IMR-90 (cell line): ENCODE measurements at regions not wholly inside any gene's neighbourhood (a gene's known extent, or its start where the extent isn't known, plus 50 kb on each side); places are given as distances from the start of the nearest gene placed in this dataset.

Source experiments
- ATAC-seq: fragments of 200-7000 bp; cut with Tn5 transposase; 2 replicates; pipeline ENCODE4 v1.9.1; 2020; ENCODE audit warnings: low read depth, mild to moderate bottlenecking, moderate library complexity
- BruUV-seq: library from RNA; stranded (reverse); fragments of 400-500 nt; replicated peaks from 2 replicates; lab custom pipeline; 2021; lab: Mats Ljungman, UMichigan
- CTCF ChIA-PET: fragments of 300-600 bp; formaldehyde crosslinking; extraction: SDS; loops from one replicate; lab custom pipeline; 2021; ENCODE audit warnings: antibody characterized with exemption; lab: Yijun Ruan, JAX
- POLR2A ChIA-PET: fragments of 300-600 bp; sonication (Branson Sonifier 250); formaldehyde crosslinking; loops from one replicate; lab custom pipeline; 2022; ENCODE audit warnings: antibody characterized with exemption; ENCODE audit not compliant: unreplicated experiment; lab: Charles Lee
- DNase-seq: peaks from one replicate; pipeline ENCODE4 v3.0.0; 2013
- H2AFZ ChIP-seq: replicated peaks from 2 replicates; pipeline ENCODE3; 2013; ENCODE audit warnings: low read length, mild to moderate bottlenecking; ENCODE audit not compliant: poor library complexity
- H2AK5ac ChIP-seq: 2 replicates; pipeline ENCODE4 v1.6.1; 2013; ENCODE audit warnings: low read depth, low read length, inconsistent platforms
- H2AK9ac ChIP-seq: replicated peaks from 2 replicates; pipeline ENCODE3; 2013; ENCODE audit warnings: mild to moderate bottlenecking, low read depth, low read length, moderate library complexity; ENCODE audit not compliant: poor library complexity
- H2BK120ac ChIP-seq: 2 replicates; pipeline ENCODE4 v1.6.1; 2013; ENCODE audit warnings: low read depth, low read length, inconsistent platforms
- H2BK15ac ChIP-seq: 3 replicates; pipeline ENCODE4 v1.6.1; 2013; ENCODE audit warnings: low read depth, low read length, inconsistent platforms
- H2BK20ac ChIP-seq: 2 replicates; pipeline ENCODE4 v1.6.1; 2013; ENCODE audit warnings: low read depth, mild to moderate bottlenecking, inconsistent platforms, low read length, moderate library complexity
- H2BK5ac ChIP-seq: 2 replicates; pipeline ENCODE4 v1.6.1; 2013; ENCODE audit warnings: mild to moderate bottlenecking, low read depth, low read length, inconsistent platforms; ENCODE audit not compliant: poor library complexity, severe bottlenecking
- H3K14ac ChIP-seq: replicated peaks from 2 replicates; pipeline ENCODE4 v1.6.1; 2013; ENCODE audit warnings: low read depth, low read length, inconsistent platforms
- H3K18ac ChIP-seq: 2 replicates; pipeline ENCODE4 v1.6.1; 2013; ENCODE audit warnings: low read depth, low read length, control low read depth
- H3K23ac ChIP-seq: 2 replicates; pipeline ENCODE4 v1.6.1; 2013; ENCODE audit warnings: low read depth, low read length, inconsistent platforms
- H3K27ac ChIP-seq: 2 replicates; pipeline ENCODE4 v1.5.1; 2013; ENCODE audit warnings: mild to moderate bottlenecking, control low read depth, low read length; ENCODE audit not compliant: insufficient read depth
- H3K27me3 ChIP-seq: 2 replicates; pipeline ENCODE4 v1.6.1; 2013; ENCODE audit warnings: low read length; ENCODE audit not compliant: control insufficient read depth, insufficient read depth
- H3K36me3 ChIP-seq: 2 replicates; pipeline ENCODE4 v1.6.1; 2013; ENCODE audit warnings: low read length, mixed read lengths; ENCODE audit not compliant: control insufficient read depth, insufficient read depth
- H3K4ac ChIP-seq: 2 replicates; pipeline ENCODE4 v1.6.1; 2013; ENCODE audit warnings: low read depth, low read length, inconsistent platforms
- H3K4me1 ChIP-seq: 2 replicates; pipeline ENCODE4 v1.6.1; 2013; ENCODE audit warnings: low read length, mixed read lengths; ENCODE audit not compliant: control insufficient read depth, insufficient read depth
- H3K4me2 ChIP-seq: 2 replicates; pipeline ENCODE4 v1.6.1; 2013; ENCODE audit warnings: low read depth, mild to moderate bottlenecking, control low read depth, low read length, moderate library complexity
- H3K4me3 ChIP-seq: 2 replicates; pipeline ENCODE4 v1.5.1; 2013; ENCODE audit warnings: low read depth, mild to moderate bottlenecking, control low read depth, low read length, moderate library complexity; ENCODE audit not compliant: insufficient read depth
- H3K56ac ChIP-seq: 2 replicates; pipeline ENCODE4 v1.6.1; 2013; ENCODE audit warnings: low read length, inconsistent platforms; ENCODE audit not compliant: insufficient read depth; ENCODE audit errors: extremely low read depth
- H3K79me1 ChIP-seq, 2 experiments: 2 replicates each; pipeline ENCODE4 v1.6.1; 2013; ENCODE audit warnings: low read length in 2 of 2, inconsistent platforms in 1 of 2, low read depth in 1 of 2
- H3K9ac ChIP-seq: 2 replicates; pipeline ENCODE4 v1.6.1; 2013; ENCODE audit warnings: low read depth, low read length, control low read depth
- H3K9me1 ChIP-seq: 2 replicates; pipeline ENCODE4 v1.6.1; 2013; ENCODE audit warnings: low read length, inconsistent platforms; ENCODE audit not compliant: insufficient read depth
- H3K9me3 ChIP-seq: 2 replicates; pipeline ENCODE4 v1.6.1; 2013; ENCODE audit warnings: low read length; ENCODE audit not compliant: control insufficient read depth, insufficient read depth
- H4K20me1 ChIP-seq: 2 replicates; pipeline ENCODE4 v1.6.1; 2013; ENCODE audit warnings: low read length, inconsistent platforms; ENCODE audit not compliant: insufficient read depth
- H4K5ac ChIP-seq: 2 replicates; pipeline ENCODE4 v1.6.1; 2013; ENCODE audit warnings: mild to moderate bottlenecking, low read depth, low read length, control low read depth
- H4K8ac ChIP-seq, 2 experiments: 2 replicates each; pipeline ENCODE4 v1.6.1; 2013; ENCODE audit warnings: low read depth in 2 of 2, low read length in 2 of 2, control low read depth in 1 of 2, inconsistent platforms in 1 of 2
- H4K91ac ChIP-seq: 2 replicates; pipeline ENCODE4 v1.6.1; 2013; ENCODE audit warnings: low read depth, low read length, inconsistent platforms; ENCODE audit not compliant: insufficient read depth
- FOS ChIP-seq: fragments of 150-350 bp; IDR thresholded peaks from 2 replicates; pipeline ENCODE4 v1.6.1; 2016; ENCODE audit warnings: low read depth, low read length
- RFX5 ChIP-seq: IDR thresholded peaks from 2 replicates; pipeline ENCODE4 v1.8.0; 2012; ENCODE audit warnings: low read depth, mild to moderate bottlenecking, low read length, moderate library complexity
- SMC3 ChIP-seq: fragments of 150-350 bp; IDR thresholded peaks from 2 replicates; pipeline ENCODE4 v1.6.1; 2016; ENCODE audit warnings: low read depth, mild to moderate bottlenecking, antibody characterized with exemption, low read length, moderate library complexity
- WGBS, 2 experiments: methylation state at CpG; one replicate each; pipeline versions ENCODE4 v1.1.5 to v1.1.7; 2013; ENCODE audit warnings: missing lambda C conversion rate in 2 of 2; ENCODE audit not compliant: insufficient read length in 1 of 2; ENCODE audit errors: extremely low coverage in 2 of 2; 5-methylcytosine and 5-hydroxymethylcytosine counted together
- dilution Hi-C: fragments of 300-500 bp; cut with HindIII; formaldehyde crosslinking; loops from one replicate; pipeline ENCODE4 v1.14.3; 2018; ENCODE audit warnings: low sequenced_read_pairs; ENCODE audit not compliant: unreplicated experiment
- in situ Hi-C: fragments of 300-500 bp; cut with MboI; formaldehyde crosslinking; loops from 3 replicates; pipeline ENCODE4 v1.14.3; 2019; ENCODE audit warnings: low sequenced_read_pairs, inconsistent platforms, mixed read lengths
- intact Hi-C: fragments of 100-400 bp; cut with micrococcal nuclease; formaldehyde crosslinking; loops from 2 replicates; pipeline ENCODE4 v1.10.0; 2022

DNA sequence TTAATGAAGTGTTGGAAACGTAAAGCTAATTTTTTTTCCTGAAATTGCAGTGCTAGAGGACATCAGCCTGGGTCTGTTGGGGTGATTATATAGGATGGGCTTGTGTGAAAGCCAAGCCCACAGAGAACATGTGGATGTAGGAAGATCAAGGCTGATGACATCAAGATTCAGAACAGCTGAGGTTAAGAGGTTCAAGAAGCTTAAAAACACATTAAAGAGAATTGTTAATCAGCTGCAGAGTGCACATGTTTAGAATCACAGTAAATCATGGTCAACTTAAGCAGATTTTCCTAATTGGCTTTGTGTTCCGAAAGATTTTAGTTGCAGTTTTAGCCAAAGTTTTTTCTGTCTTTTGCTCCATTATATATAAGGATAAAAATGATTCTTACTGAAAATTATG is 87.9 kb upstream of the PRICKLE1 start:
- dilution Hi-C loops = no loop called here
- Histone ChIP-seq H2BK5ac (no peak overlapping the region), H4K91ac (no peak overlapping the region), H3K4ac (no peak overlapping the region), H3K4me3 (no peak overlapping the region), H3K27me3 (no peaks in the 10 kb centered on the region; the same call in 1 of the 2 replicates), H3K36me3 (no peaks in the 10 kb centered on the region), H2BK120ac (no peak overlapping the region), H3K79me1 (no peaks in the 10 kb centered on the region), H4K8ac (no peak overlapping the region), H3K56ac (no peak overlapping the region), H2BK15ac (no peak overlapping the region), H4K5ac (no peak overlapping the region), H3K27ac (no peak overlapping the region), H3K9ac (no peak overlapping the region), H3K18ac (no peak overlapping the region), H2BK20ac (no peak overlapping the region), H2AK5ac (no peak overlapping the region), H3K14ac (no peak overlapping the region), H3K4me1 (peaks cover 2% of the 10 kb centered on the region; the same call in 1 of the 2 replicates), H2AFZ (no peak overlapping the region), H2AK9ac (no peak overlapping the region), H3K23ac (no peak overlapping the region), H3K9me1 (peaks cover 13% of the 10 kb centered on the region; the same call in 1 of the 2 replicates), H4K20me1 (no peaks in the 10 kb centered on the region), H3K9me3 (no peaks in the 10 kb centered on the region), H3K4me2 (no peak overlapping the region)
- ChIA-PET POLR2A (no interaction called here), CTCF (no interaction called here)
- 67% methylated on average over 1 of the region's 2 CpGs; no CpG with 5 or more reads in 1 of the 2 experiments for WGBS, 2 experiments
- no peak for DNase-seq
- no peak for ATAC-seq
- intact Hi-C loops = no loop called here
- in situ Hi-C loops = no loop called here
- BruUV-seq = no TSS peak
- TF ChIP-seq FOS (no peak), RFX5 (no peak), SMC3 (no peak)
